ENCODE measurements at regions not wholly inside any gene's neighbourhood (a gene's known extent, or its start where the extent isn't known, plus 50 kb on each side); places are given as distances from the start of the nearest gene placed in this dataset.

GRCh38 chr18:47528343-47528742 lies 276.9 kb upstream of the SKOR2 start:
- TF ChIP-seq, protein P1, sequence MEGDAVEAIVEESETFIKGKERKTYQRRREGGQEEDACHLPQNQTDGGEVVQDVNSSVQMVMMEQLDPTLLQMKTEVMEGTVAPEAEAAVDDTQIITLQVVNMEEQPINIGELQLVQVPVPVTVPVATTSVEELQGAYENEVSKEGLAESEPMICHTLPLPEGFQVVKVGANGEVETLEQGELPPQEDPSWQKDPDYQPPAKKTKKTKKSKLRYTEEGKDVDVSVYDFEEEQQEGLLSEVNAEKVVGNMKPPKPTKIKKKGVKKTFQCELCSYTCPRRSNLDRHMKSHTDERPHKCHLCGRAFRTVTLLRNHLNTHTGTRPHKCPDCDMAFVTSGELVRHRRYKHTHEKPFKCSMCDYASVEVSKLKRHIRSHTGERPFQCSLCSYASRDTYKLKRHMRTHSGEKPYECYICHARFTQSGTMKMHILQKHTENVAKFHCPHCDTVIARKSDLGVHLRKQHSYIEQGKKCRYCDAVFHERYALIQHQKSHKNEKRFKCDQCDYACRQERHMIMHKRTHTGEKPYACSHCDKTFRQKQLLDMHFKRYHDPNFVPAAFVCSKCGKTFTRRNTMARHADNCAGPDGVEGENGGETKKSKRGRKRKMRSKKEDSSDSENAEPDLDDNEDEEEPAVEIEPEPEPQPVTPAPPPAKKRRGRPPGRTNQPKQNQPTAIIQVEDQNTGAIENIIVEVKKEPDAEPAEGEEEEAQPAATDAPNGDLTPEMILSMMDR (IDR thresholded peaks at IDR 0.05; ENCODE audit: low read length): no peak
- no peak for TF ChIP-seq EZH2 (IDR thresholded peaks at IDR 0.05; ENCODE audit: borderline replicate concordance, low read length)
- H3K27me3 ChIP-seq (ENCODE audit: insufficient read depth, low read length): no peaks in the 10 kb centered on the region

DNA sequence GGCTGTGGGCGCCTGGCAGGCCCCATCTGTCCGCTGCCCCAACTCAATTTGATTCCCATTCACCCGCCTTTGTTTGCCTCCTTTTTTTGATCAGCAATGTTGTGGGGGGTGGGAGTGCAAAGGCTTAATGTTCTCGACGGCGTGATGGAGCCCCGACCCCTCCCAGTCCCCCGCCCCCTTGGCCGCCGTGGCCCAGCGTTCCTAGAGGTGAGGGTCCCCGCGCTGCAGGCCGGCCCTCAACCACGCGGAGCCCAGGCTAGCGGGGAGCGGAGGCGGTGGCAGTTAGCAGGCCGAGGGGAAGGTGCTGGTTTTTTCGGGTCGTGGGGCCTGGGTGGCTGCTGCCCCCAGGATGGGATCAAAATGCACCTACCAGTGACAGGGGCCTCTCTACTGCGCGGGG lies 274.7 kb upstream of the SKOR2 start:
- no peaks in the 10 kb centered on the region for H3K36me3 ChIP-seq (ENCODE audit: insufficient read depth, low read length)
- no peaks in the 10 kb centered on the region for H3F3A ChIP-seq (ENCODE audit: insufficient read depth, low read length)
- no peaks in the 10 kb centered on the region for H3K9me2 ChIP-seq (ENCODE audit: low read depth, low read length)
- no peaks in the 10 kb centered on the region for H3K79me2 ChIP-seq (ENCODE audit: insufficient read depth, low read length)
- TF ChIP-seq EZH2 (IDR thresholded peaks at IDR 0.05; ENCODE audit: borderline replicate concordance, low read length): no peak
- TF ChIP-seq, protein P1 (IDR thresholded peaks at IDR 0.05; ENCODE audit: low read length): no peak
- no peaks in the 10 kb centered on the region for H3K27me3 ChIP-seq (ENCODE audit: insufficient read depth, low read length)
- H3K9ac ChIP-seq (ENCODE audit: low read length): no peak overlapping the region
- H3K4me3 ChIP-seq (ENCODE audit: low read depth, low read length, poor library complexity, severe bottlenecking): no peak overlapping the region
- H3K4me2 ChIP-seq (ENCODE audit: low read length): no peak overlapping the region
- H2AFZ ChIP-seq (ENCODE audit: low read length): no peak overlapping the region
- H4K20me1 ChIP-seq (ENCODE audit: insufficient read depth, low read length): no peaks in the 10 kb centered on the region
- no peaks in the 10 kb centered on the region for H3K4me1 ChIP-seq (ENCODE audit: insufficient read depth, low read length, severe bottlenecking)
- no peak overlapping the region for H3K27ac ChIP-seq (ENCODE audit: low read depth, low read length, poor library complexity, severe bottlenecking)
- H3K9me3 ChIP-seq (ENCODE audit: low read length): no peaks in the 10 kb centered on the region

More at GRCh38 chr18:47528343-47528742, 276.9 kb upstream of the SKOR2 start:
- Histone ChIP-seq H3K4me2 (ENCODE audit: low read length) (no peak overlapping the region), H3F3A (ENCODE audit: insufficient read depth, low read length) (no peaks in the 10 kb centered on the region), H3K9me3 (ENCODE audit: low read length) (no peaks in the 10 kb centered on the region), H2AFZ (ENCODE audit: low read length) (no peak overlapping the region), H3K9me2 (ENCODE audit: low read depth, low read length) (no peaks in the 10 kb centered on the region), H3K4me3 (ENCODE audit: low read depth, low read length, poor library complexity, severe bottlenecking) (no peak overlapping the region), H3K4me1 (ENCODE audit: insufficient read depth, low read length, severe bottlenecking) (no peaks in the 10 kb centered on the region), H3K9ac (ENCODE audit: low read length) (no peak overlapping the region), H4K20me1 (ENCODE audit: insufficient read depth, low read length) (no peaks in the 10 kb centered on the region), H3K27ac (ENCODE audit: low read depth, low read length, poor library complexity, severe bottlenecking) (no peak overlapping the region), H3K79me2 (ENCODE audit: insufficient read depth, low read length) (no peaks in the 10 kb centered on the region), H3K36me3 (ENCODE audit: insufficient read depth, low read length) (no peaks in the 10 kb centered on the region)

DNA sequence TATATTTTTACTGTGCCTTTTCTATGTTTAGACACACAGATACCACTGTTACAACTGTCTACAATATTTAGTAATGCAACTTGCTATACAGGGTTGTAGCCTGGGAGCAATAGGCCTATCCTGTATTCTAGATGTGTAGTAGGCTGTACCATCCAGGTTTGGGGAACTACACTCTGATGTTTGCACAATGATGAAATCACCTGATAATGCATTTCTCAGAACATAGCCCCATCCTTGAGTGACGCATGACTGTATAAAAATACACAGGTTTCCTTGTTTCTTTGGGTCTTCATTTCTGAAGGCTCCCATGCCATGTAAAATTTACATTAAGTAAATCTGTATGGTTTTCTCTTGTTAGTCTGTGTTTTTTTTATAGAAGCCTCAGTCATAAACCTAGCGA lies 270.9 kb upstream of the SKOR2 start:
- Histone ChIP-seq H3K27me3 (ENCODE audit: insufficient read depth, low read length) (no peaks in the 10 kb centered on the region), H2AFZ (ENCODE audit: low read length) (no peak overlapping the region), H3K9me2 (ENCODE audit: low read depth, low read length) (no peaks in the 10 kb centered on the region), H3K9me3 (ENCODE audit: low read length) (no peaks in the 10 kb centered on the region), H3K27ac (ENCODE audit: low read depth, low read length, poor library complexity, severe bottlenecking) (no peak overlapping the region), H3K9ac (ENCODE audit: low read length) (no peak overlapping the region), H3F3A (ENCODE audit: insufficient read depth, low read length) (no peaks in the 10 kb centered on the region), H3K4me1 (ENCODE audit: insufficient read depth, low read length, severe bottlenecking) (no peaks in the 10 kb centered on the region), H3K36me3 (ENCODE audit: insufficient read depth, low read length) (no peaks in the 10 kb centered on the region), H3K4me2 (ENCODE audit: low read length) (no peak overlapping the region), H3K79me2 (ENCODE audit: insufficient read depth, low read length) (no peaks in the 10 kb centered on the region), H4K20me1 (ENCODE audit: insufficient read depth, low read length) (no peaks in the 10 kb centered on the region), H3K4me3 (ENCODE audit: low read depth, low read length, poor library complexity, severe bottlenecking) (no peak overlapping the region)
- TF ChIP-seq, protein P1 (IDR thresholded peaks at IDR 0.05; ENCODE audit: low read length): no peak
- TF ChIP-seq EZH2 (IDR thresholded peaks at IDR 0.05; ENCODE audit: borderline replicate concordance, low read length): no peak

Measured in OCI-LY1 (cell line).